SU-DHL-6 (cell line): ENCODE measurements at regions not wholly inside any gene's neighbourhood (a gene's known extent, or its start where the extent isn't known, plus 50 kb on each side); places are given as distances from the start of the nearest gene placed in this dataset.

Experiments used
- CTCF ChIP-seq: fragments of 200-600 bp; sonication (generic); IDR thresholded peaks from one replicate; pipeline ENCODE4 v1.5.1; 2017; ENCODE audit warnings: antibody characterized with exemption, mild to moderate bottlenecking, low read length, moderate library complexity; ENCODE audit not compliant: insufficient read depth, poor library complexity, severe bottlenecking
- EZH2phosphoT487 ChIP-seq: fragments of 200-600 bp; sonication (generic), shearing (Covaris generic); conservative IDR thresholded peaks from 2 replicates; pipeline ENCODE4 v1.6.1; 2018; ENCODE audit warnings: mild to moderate bottlenecking, antibody characterized with exemption, low read length, moderate library complexity, mixed read lengths

- no peak for TF ChIP-seq CTCF
- no peak for TF ChIP-seq EZH2phosphoT487
Measured at GRCh38 chrX:45347877-45348276, 147.2 kb upstream of the DIPK2B start.
